OCI-LY7 (cell line): ENCODE measurements at regions not wholly inside any gene's neighbourhood (a gene's known extent, or its start where the extent isn't known, plus 50 kb on each side); places are given as distances from the start of the nearest gene placed in this dataset.

Experiments used
- BruUV-seq: library from RNA; stranded (reverse); fragments of 400-500 nt; replicated peaks from 2 replicates; lab custom pipeline; 2021; lab: Mats Ljungman, UMichigan
- CTCF ChIA-PET: fragments of 300-600 bp; sonication (Branson Sonifier 250); formaldehyde crosslinking; loops from one replicate; lab custom pipeline; 2022; ENCODE audit warnings: antibody characterized with exemption; ENCODE audit not compliant: unreplicated experiment; lab: Charles Lee
- POLR2A ChIA-PET: fragments of 300-600 bp; sonication (Branson Sonifier 250); formaldehyde crosslinking; loops from one replicate; lab custom pipeline; 2022; ENCODE audit warnings: antibody characterized with exemption; lab: Charles Lee
- DNase-seq: peaks from one replicate; pipeline ENCODE4 v3.0.0-alpha.2; 2015; ENCODE audit warnings: low spot score
- H2AFZ ChIP-seq: fragments of 200-600 bp; sonication (generic), shearing (Covaris generic); 2 replicates; pipeline ENCODE4 v1.6.1; 2014; ENCODE audit warnings: mild to moderate bottlenecking, antibody characterized with exemption, low read length, moderate library complexity
- H3K27ac ChIP-seq: fragments of 200-600 bp; sonication (generic); 2 replicates; pipeline ENCODE4 v1.5.1; 2014; ENCODE audit warnings: mixed run types, low read depth, mild to moderate bottlenecking, moderate library complexity, low read length, inconsistent platforms; ENCODE audit not compliant: poor library complexity, severe bottlenecking
- H3K36me3 ChIP-seq: fragments of 200-600 bp; sonication (generic); 2 replicates; pipeline ENCODE4 v1.6.1; 2014; ENCODE audit warnings: mild to moderate bottlenecking, antibody characterized with exemption, low read length, moderate library complexity, mixed read lengths; ENCODE audit not compliant: insufficient read depth
- H3K4me1 ChIP-seq: fragments of 200-600 bp; sonication (generic); 2 replicates; pipeline ENCODE4 v1.5.1; 2014; ENCODE audit warnings: mild to moderate bottlenecking, low read length; ENCODE audit not compliant: insufficient read depth, poor library complexity, severe bottlenecking
- H3K4me2 ChIP-seq: fragments of 200-600 bp; sonication (generic); 2 replicates; pipeline ENCODE4 v1.6.1; 2014; ENCODE audit warnings: mild to moderate bottlenecking, low read length
- H3K4me3 ChIP-seq: fragments of 200-600 bp; sonication (generic); 2 replicates; pipeline ENCODE4 v1.5.1; 2014; ENCODE audit warnings: mild to moderate bottlenecking, low read depth, low read length; ENCODE audit not compliant: poor library complexity, severe bottlenecking
- H3K79me2 ChIP-seq: fragments of 200-600 bp; sonication (generic); 2 replicates; pipeline ENCODE4 v1.6.1; 2016; ENCODE audit warnings: low read depth, mild to moderate bottlenecking, low read length, moderate library complexity, mixed read lengths; ENCODE audit not compliant: insufficient read depth
- H3K9me2 ChIP-seq: fragments of 200-600 bp; sonication (generic); 2 replicates; pipeline ENCODE4 v1.6.1; 2016; ENCODE audit warnings: mild to moderate bottlenecking, low read length, mixed read lengths; ENCODE audit not compliant: insufficient read depth
- H3K9me3 ChIP-seq: fragments of 200-600 bp; sonication (generic); 2 replicates; pipeline ENCODE4 v1.6.1; 2014; ENCODE audit warnings: mild to moderate bottlenecking, mixed run types, low read length, mixed read lengths
- H4K20me1 ChIP-seq: fragments of 200-600 bp; sonication (generic); 2 replicates; pipeline ENCODE4 v1.6.1; 2014; ENCODE audit warnings: mild to moderate bottlenecking, antibody characterized with exemption, low read length, moderate library complexity, mixed read lengths; ENCODE audit not compliant: insufficient read depth
- EZH2phosphoT487 ChIP-seq: fragments of 200-600 bp; sonication (generic); IDR thresholded peaks from 2 replicates; pipeline ENCODE4 v1.6.1; 2018; ENCODE audit warnings: low read depth, borderline replicate concordance, mild to moderate bottlenecking, mixed run types, antibody characterized with exemption, low read length, moderate library complexity, mixed read lengths
- intact Hi-C: fragments of 100-400 bp; cut with micrococcal nuclease; formaldehyde crosslinking; loops from one replicate; pipeline ENCODE4 v1.10.0; 2022; ENCODE audit not compliant: unreplicated experiment
- TF ChIP-seq, protein P1 (sequence below): fragments of 200-600 bp; sonication (generic); conservative IDR thresholded peaks from 2 replicates; pipeline ENCODE4 v1.5.1; 2014; ENCODE audit warnings: mild to moderate bottlenecking, antibody characterized with exemption, low read length, moderate library complexity, mixed read lengths

DNA sequence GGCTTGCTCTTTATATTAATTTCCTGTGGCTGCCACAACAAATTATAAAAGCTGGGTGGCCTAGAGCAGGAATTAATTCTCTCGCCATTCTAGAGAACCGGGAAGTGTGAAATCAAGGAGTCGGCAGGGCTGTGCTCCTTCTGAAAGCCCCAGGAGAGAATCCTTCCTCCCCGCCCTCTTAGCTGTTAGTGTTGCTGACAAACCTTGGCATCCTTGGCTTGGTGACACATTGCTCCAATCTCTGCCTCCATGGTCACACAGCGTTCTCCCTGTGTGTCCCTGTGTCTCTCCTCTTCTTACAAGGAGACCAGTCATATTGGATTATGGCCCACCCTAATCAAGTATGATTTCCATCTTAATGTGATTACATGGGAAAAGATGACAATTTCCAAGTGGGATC, 55.9 kb upstream of the NEURL1B start:
- POLR2A ChIA-PET, result no interaction called here
- Histone ChIP-seq H3K9me2 (no peaks in the 10 kb centered on the region), H2AFZ (no peak overlapping the region), H3K9me3 (no peaks in the 10 kb centered on the region), H3K36me3 (no peaks in the 10 kb centered on the region), H3K4me3 (no peak overlapping the region), H4K20me1 (no peaks in the 10 kb centered on the region), H3K79me2 (no peaks in the 10 kb centered on the region), H3K27ac (no peak overlapping the region), H3K4me1 (no peaks in the 10 kb centered on the region), H3K4me2 (no peak overlapping the region)
- intact Hi-C loops, result no loop called here
- no peak for DNase-seq
- no TSS peak for BruUV-seq
- no peak for TF ChIP-seq EZH2phosphoT487
- TF ChIP-seq, protein P1, sequence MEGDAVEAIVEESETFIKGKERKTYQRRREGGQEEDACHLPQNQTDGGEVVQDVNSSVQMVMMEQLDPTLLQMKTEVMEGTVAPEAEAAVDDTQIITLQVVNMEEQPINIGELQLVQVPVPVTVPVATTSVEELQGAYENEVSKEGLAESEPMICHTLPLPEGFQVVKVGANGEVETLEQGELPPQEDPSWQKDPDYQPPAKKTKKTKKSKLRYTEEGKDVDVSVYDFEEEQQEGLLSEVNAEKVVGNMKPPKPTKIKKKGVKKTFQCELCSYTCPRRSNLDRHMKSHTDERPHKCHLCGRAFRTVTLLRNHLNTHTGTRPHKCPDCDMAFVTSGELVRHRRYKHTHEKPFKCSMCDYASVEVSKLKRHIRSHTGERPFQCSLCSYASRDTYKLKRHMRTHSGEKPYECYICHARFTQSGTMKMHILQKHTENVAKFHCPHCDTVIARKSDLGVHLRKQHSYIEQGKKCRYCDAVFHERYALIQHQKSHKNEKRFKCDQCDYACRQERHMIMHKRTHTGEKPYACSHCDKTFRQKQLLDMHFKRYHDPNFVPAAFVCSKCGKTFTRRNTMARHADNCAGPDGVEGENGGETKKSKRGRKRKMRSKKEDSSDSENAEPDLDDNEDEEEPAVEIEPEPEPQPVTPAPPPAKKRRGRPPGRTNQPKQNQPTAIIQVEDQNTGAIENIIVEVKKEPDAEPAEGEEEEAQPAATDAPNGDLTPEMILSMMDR, result no peak
- CTCF ChIA-PET, result no interaction called here

DNA sequence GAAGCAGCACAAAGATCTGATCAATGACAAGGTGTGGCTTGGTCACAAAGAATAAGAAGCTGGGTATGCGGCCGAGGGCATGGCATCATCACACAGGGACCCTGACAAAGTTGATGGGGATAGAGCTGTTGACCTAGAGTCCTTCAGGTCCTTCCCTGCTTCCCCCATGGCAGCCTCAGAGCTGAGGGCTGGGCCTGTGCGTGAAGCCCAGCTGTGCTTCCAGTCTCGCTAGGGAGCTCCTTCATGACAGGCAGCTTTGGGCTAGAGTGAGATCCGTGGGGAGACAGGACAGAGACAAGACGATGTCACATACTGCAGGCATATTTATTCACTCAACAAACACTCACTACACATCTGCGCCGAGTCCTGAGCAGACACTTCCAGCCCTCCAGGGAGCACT, 56.4 kb upstream of the NEURL1B start:
- intact Hi-C loops, result no loop called here
- H3K4me3 ChIP-seq, result no peak overlapping the region
- no peak for DNase-seq
- no peaks in the 10 kb centered on the region for H3K4me1 ChIP-seq
- no peak overlapping the region for H2AFZ ChIP-seq
- H4K20me1 ChIP-seq, result no peaks in the 10 kb centered on the region
- no peaks in the 10 kb centered on the region for H3K9me2 ChIP-seq
- no peaks in the 10 kb centered on the region for H3K79me2 ChIP-seq
- no peak overlapping the region for H3K4me2 ChIP-seq
- no peak for TF ChIP-seq EZH2phosphoT487
- TF ChIP-seq, protein P1, result no peak
- H3K36me3 ChIP-seq, result no peaks in the 10 kb centered on the region
- H3K9me3 ChIP-seq, result no peaks in the 10 kb centered on the region
- BruUV-seq, result no TSS peak
- ChIA-PET CTCF (no interaction called here), POLR2A (no interaction called here)
- H3K27ac ChIP-seq, result no peak overlapping the region

- BruUV-seq, result no TSS peak
- Histone ChIP-seq H3K9me2 (no peaks in the 10 kb centered on the region), H3K4me1 (no peaks in the 10 kb centered on the region), H3K9me3 (no peaks in the 10 kb centered on the region), H2AFZ (no peak overlapping the region), H3K4me3 (no peak overlapping the region), H3K36me3 (no peaks in the 10 kb centered on the region), H4K20me1 (no peaks in the 10 kb centered on the region), H3K4me2 (no peak overlapping the region), H3K27ac (no peak overlapping the region), H3K79me2 (no peaks in the 10 kb centered on the region)
- TF ChIP-seq, protein P1, result no peak
- TF ChIP-seq EZH2phosphoT487, result no peak
- DNase-seq, result no peak
- intact Hi-C loops, result no loop called here
- ChIA-PET CTCF (no interaction called here), POLR2A (no interaction called here)
Measured at GRCh38 chr5:172583931-172584511, 57.0 kb upstream of the NEURL1B start.
